Activated gamma-delta T cell treated with Interleukin-2 at 50 U/mL for 16 hours (primary cell): ENCODE measurements at regions not wholly inside any gene's neighbourhood (a gene's known extent, or its start where the extent isn't known, plus 50 kb on each side); places are given as distances from the start of the nearest gene placed in this dataset.
"Not testable (repeated sequence)": the region's sequence is repeated elsewhere in the genome, so short reads cannot be mapped to it uniquely, and the experiment has no call there.

Experiments
- DNase-seq: peaks from one replicate; pipeline ENCODE4 v3.0.0-alpha.2; 2020

GRCh38 chr13:107999751-108000150 is 215.6 kb downstream of the LIG4 start:
- no peak for DNase-seq

DNA sequence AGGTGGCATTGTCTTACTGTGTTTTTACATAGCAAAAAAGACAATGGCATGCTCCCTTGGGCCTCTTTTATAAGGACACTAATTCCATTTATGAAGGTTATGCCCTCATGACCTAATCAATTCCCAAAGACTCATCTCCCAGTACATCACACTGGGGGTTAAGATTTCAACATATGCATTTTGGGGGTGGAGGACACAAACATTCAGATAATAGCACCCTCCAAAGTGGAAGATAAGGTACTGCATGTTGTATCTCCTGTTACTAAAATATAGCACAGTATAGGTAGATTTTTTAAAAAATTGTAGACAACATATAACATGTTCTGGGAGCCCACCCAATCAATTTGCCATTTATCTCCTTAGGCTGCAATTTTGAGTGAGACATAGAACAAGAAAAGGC is 221.2 kb downstream of the LIG4 start:
- DNase-seq, result no peak

GRCh38 chr13:107993239-107993949 is 221.9 kb downstream of the LIG4 start:
- no peak for DNase-seq

DNA sequence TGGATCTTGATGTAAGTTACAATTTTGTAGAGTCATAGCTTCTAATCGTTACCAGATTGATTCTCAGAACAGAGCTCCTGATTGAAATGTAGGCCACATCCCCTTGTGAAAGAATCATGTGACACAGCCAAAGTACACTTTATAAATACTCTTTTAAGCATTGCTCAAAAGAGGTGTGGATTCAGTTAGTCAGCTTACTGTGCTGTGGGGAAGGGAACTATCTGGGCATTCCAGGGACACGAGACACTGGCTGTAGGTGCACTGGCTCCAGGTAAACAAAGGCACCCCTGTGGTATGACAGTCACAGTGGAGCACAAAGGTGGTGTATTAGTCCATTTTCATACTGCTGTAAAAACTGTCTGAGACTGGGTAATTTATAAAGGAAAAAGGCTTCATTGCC is 222.8 kb downstream of the LIG4 start:
- no peak for DNase-seq

- DNase-seq, result no peak
These were observed 238.2 kb downstream of the LIG4 start for GRCh38 chr13:107977071-107977574.

GRCh38 chr13:107976628-107977027 is 238.7 kb downstream of the LIG4 start:
- DNase-seq, result no peak

DNA sequence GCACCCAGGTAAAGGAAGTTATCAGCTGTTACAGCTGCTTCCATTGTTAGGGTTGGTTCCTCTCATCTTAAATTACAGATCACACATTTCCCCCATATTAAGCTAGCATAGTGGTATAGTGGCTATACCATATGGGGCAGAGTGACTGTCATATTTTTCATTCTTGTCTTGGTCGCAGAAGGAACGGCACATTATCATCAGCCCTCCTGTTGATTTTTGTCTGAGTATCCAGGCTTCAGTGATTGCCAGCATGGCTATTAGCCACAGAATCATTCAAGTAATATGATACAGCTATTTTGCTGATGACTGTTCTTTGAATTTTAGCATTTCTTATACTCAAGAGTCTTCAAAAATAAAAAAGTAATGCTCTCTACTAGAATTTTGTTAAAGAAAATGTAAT is 240.9 kb downstream of the LIG4 start:
- no peak for DNase-seq

- no peak for DNase-seq
These were observed 245.8 kb downstream of the LIG4 start for GRCh38 chr13:107969546-107969945.

DNA sequence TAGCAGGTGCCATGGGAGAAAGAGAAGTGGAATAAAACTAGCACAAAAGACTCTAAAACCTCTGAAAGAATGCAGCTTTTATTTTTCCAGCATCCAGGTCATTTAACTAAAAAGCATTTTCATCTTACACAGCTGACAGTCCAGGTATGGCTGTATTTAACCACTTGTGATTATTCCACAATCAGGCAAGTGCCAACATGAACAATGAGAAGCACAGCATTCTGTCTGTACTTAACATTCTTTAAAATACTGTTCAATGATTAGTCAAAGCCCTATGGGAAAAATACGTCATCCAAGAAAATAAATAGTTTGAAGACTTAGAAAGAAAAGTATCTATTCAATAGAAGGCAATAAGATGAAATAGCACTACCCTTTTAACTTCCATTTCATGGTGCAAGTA is 246.9 kb downstream of the LIG4 start:
- DNase-seq, result no peak

DNA sequence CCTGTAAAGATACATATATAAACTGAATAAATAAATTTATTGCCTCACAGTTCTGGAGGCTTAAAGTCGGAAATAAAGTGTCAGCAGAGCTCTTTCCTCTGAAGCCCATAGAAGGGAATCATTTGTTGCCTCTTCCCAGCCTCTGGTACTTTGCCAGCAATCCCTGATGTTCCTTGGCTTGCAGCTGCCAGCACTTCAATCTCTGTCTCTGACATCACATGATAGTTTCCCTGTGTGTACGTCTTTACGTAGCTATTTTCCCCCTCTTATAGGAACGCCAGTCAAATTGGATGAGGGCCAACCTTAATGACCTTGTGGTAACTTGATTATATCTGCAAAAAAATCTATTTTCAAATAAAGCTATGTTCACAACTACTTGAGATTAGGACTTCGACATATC is 250.9 kb downstream of the LIG4 start:
- no peak for DNase-seq

DNA sequence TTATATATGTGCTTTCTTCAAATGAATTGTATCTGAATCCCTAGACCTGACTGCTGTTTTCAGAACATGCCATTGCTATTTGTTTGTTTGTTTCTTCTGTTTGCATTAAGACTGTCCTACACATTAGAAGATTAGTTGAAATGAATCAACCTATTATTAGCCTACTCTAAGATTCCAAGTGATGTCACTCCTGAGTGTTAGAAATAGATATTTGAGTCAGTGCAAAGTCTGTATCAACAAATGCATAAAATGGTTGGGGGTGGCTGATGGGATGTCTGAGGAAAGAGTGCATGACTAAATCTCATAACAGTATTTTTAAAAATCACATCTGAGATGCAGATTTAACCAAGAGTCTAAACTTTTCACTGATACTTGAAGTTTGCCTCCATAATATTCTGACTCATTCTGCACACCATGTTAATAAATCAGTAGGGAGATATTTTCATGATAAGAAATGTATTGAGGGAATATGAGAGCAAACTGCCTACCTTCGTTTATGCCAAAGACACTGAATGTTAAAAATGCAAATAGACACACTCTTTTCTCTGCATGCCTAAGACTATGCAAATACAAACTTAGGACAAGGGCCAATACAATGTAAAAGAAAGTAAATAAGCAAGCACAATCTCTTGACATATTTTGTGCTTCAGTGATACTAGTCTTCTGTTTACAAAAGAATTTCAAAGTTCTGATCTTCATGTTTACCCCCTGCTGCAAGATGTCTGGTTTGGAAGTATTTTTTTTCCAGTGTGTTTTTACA is 253.3 kb downstream of the LIG4 start:
- no peak for DNase-seq

GRCh38 chr13:107960301-107960700 is 255.0 kb downstream of the LIG4 start:
- no peak for DNase-seq

DNA sequence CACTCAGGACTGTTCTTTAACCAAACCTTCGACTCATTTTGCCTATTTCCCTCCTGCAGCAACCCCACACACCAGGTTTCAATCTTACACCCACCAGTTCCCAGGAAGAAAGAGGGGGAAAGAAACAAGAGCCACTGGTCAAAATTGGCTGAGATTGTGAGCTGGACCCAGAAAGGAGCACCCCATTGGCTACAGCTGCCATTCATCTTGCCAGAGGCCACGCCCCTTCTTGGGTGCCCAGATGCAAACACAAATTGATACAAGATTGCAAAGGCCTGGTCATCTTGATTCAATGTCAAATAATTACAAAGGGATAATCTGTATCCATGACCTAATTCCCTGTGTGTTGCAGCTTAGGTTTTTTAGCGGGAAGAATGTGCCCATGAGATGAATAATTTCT is 258.4 kb downstream of the LIG4 start:
- DNase-seq, result no peak

- no peak for DNase-seq
These were observed 273.2 kb downstream of the LIG4 start for GRCh38 chr13:107942030-107942617.

DNA sequence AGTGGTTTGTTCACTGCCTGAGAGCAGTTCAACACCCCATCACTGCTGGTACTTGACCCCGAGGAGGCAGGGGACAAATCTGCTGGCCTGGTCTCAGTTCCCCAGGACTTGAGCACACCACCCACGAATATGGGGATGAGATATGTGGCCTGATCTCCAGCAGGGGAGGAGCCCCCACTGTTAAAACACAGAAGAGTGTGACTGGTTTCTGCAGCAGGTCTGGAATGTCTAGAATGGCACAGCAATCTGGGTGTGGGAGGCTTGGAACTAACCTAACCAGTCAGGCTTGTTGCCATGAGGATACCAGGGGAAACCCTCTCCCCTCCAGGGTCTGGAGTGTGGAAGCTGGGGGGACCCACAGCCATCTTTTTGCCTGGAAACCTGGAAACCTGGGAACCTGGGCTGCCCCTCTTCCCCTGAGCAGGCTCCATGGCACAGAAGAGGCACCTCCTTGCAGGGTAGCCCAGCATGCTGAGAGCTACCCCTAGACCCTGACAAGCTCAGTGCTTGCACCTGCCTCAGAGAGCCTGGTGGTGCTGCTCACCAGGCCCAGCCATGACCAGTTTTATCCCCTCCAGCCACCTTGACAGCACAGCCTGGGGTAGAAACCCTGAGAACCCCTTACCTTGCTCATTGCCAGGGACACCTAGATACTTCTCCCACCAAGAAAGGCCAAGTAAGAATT is 273.8 kb downstream of the LIG4 start:
- DNase-seq, result no peak

DNA sequence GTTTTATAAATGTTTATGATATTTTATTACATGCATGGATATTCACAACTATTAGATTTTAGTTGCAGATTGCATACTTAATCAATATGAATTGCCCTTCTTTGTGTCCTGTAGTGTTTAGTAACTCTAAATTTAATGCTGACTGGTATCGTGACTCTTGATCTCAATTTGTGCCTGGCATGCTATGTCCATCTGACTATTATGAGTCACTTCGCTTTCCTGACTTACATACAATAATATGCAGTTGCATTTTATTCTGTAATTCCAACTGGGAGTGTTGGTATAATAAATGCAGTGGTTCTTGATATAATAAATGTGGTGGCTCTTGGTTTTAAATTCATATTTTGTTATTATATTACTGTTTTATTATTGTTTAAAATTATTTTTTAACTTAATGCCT is 277.5 kb downstream of the LIG4 start:
- no peak for DNase-seq

DNA sequence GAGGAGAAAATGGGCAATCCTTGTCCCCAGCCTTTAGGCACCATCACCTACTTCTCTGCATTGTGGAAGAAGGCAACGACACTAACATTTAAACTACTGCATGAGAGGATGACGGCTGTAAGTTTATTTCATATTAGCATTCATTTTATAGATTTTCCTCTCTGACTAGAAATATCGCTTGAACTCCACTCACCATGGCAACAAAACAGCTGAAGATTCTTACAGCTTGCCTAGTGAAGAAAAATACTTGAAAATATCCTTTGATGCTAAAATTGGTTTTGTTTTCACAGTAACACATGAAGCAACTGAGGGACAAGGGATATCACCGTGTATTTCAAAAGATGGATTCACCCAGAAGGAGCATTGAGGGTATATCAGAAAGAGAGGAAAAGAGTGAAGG is 284.3 kb downstream of the LIG4 start:
- DNase-seq, result no peak

DNA sequence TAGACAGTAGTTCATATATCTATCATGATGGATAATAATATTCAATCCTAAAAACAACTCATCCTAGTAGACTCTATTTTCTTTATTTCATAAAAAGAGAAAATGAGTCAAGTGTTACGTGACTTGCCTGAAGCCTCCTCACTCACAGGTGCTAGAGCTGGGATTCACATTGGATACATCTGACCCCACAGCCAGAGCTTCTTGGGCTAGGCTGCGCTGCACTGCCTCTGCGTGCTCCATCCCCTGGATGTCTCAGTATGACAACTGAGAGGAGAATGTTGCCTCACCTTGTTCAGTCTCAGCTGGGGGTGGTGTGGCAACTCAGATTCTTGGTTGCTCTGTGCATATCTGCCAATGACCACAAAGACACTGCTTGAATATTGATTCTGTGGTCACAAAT is 286.6 kb downstream of the LIG4 start:
- DNase-seq, result no peak

DNA sequence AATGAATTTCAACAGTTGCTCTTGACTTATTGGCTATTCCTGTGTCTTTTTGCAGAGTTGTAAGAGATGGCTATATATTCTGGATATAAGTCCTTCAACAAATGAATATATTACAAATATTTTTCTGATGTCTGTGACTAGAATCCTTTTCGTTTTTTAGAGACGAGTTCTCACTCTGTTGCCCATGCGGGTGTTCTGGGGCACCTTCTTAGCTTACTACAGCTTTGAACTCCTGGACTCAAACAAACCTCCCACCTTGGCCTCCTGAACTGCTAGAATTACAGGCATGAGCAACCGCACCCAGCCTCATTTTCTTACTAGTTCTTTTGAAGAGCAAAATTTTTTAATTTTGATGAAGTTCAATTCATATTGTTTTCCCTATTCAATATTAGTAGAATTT is 287.8 kb downstream of the LIG4 start:
- DNase-seq, result no peak

- DNase-seq, result not testable (repeated sequence)
These were observed 288.8 kb downstream of the LIG4 start for GRCh38 chr13:107926515-107926914.

- DNase-seq, result not testable (repeated sequence)
These were observed 298.4 kb downstream of the LIG4 start for GRCh38 chr13:107916902-107917301.

- no peak for DNase-seq
These were observed 302.6 kb downstream of the LIG4 start for GRCh38 chr13:107912745-107913144.

GRCh38 chr13:107907065-107907805 is 308.1 kb downstream of the LIG4 start:
- no peak for DNase-seq
